ENCODE measurements at regions not wholly inside any gene's neighbourhood (a gene's known extent, or its start where the extent isn't known, plus 50 kb on each side); places are given as distances from the start of the nearest gene placed in this dataset.

GRCh38 chr3:42033741-42034140 is 57.4 kb upstream of the TRAK1 start:
- TF ChIP-seq CTCF (IDR thresholded peaks at IDR 0.05; ENCODE audit: low read depth, low read length, poor library complexity, severe bottlenecking) = no peak
- no peak for TF ChIP-seq EZH2phosphoT487 (IDR thresholded peaks at IDR 0.05; ENCODE audit: borderline replicate concordance, low read length)
